ENCODE measurements at regions not wholly inside any gene's neighbourhood (a gene's known extent, or its start where the extent isn't known, plus 50 kb on each side); places are given as distances from the start of the nearest gene placed in this dataset.

DNA sequence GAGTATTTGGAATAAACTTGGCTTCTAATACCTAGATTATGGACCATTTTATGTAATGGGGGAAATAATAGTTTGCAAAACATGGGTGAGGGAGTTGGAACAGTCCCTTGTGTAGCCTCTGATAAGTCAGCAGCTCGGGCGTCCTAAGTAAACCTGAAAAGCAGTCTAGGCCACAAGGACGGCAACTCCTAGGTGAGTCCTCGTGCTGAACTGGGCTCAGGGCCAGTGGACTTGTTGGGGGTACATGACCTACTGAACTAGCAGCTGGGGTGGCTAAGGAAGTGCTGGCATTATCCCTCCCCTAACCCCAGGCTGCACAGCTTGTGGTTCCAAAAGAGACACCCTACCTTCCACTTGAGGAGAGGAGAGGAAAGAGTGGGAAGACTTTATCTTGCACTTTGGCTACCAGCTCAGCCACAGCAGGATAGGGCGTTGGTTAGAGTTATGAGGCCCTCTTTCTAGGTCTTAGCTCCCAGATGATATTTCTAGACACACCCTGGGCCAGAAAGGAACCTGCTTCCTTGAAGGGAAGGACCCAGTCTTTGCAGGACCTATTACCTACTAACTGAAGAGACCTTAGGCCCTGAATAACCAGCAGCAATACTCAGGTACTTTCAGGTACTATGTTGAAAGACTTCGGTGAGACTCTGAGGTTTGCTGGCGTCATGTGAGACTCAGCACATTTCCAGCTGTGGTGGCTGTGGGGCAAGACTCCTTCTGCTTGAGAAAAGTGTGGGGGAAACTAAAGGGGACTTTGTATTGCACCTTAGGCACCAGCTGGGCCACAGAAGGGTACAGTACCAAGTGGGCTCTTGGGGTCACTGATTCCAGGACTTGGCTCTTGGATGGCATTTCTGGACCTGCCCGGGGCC lies 71.0 kb downstream of the AQP4 start:
- DNase-seq: no peak

DNA sequence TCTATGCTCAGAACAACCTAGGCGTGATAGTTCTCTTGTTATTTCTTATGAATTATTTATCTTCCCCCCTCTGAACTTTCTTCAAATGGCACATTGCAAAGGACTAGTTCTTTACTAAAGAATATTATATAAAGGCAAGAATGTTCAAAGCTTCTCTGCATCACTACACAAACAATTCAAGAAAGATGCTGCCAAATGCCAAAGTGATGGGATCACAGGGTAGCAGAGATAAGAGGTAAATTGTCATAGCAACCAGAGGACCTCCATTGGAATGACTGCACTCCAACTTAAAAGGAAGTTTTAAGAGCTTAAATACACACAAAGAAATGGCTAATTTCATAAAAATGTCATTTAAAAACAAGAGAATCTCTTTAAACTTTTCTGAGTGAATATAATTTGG lies 72.8 kb downstream of the AQP4 start:
- DNase-seq: no peak

GRCh38 chr18:26791676-26792075 lies 73.8 kb downstream of the AQP4 start:
- no peak for DNase-seq

GRCh38 chr18:26784599-26784998 lies 80.9 kb downstream of the AQP4 start:
- DNase-seq: no peak

DNA sequence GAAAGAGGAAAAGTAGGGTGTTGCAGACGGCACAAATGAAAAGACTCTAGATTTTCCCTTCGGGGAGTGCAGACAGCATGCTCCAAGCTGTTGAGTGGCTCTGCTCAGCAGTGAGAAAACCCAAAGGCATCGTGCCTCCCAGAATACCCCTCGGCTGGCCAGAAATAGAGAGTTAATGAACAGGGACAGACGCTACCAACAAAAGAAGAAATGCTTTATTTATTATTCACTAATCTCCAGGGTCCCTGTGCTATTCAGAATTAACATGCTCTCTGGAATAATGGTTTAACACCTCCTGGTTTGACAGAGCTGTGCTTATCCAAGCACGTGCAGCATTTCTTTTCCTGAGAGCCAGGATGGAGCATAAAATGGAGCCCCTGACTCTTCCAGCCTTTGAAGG lies 82.3 kb downstream of the AQP4 start:
- DNase-seq: no peak

GRCh38 chr18:26780520-26781325 lies 84.8 kb downstream of the AQP4 start:
- DNase-seq: no peak

- no peak for DNase-seq
Measured at GRCh38 chr18:26778054-26778393, 87.5 kb downstream of the AQP4 start.

GRCh38 chr18:26777351-26778053 lies 88.0 kb downstream of the AQP4 start:
- DNase-seq: no peak

DNA sequence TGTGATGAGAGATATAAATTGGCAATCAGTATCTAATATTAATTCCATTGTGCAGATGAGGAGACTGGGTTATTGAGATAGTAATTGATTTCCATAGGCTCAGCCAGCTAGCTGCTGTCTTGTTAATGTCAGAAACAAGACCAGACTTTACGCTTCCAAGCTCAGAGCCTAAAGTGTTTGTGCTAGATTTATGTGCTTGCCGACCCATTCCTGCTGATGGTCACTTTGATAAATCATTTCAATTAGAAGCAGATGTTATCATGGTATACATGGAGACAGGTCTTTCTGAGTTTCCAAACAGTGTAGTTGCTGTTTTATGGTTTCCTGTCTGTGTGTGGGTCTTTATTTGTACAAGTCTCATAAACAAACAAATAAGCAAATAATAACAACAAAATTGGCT lies 92.8 kb downstream of the AQP4 start:
- DNase-seq: no peak

DNA sequence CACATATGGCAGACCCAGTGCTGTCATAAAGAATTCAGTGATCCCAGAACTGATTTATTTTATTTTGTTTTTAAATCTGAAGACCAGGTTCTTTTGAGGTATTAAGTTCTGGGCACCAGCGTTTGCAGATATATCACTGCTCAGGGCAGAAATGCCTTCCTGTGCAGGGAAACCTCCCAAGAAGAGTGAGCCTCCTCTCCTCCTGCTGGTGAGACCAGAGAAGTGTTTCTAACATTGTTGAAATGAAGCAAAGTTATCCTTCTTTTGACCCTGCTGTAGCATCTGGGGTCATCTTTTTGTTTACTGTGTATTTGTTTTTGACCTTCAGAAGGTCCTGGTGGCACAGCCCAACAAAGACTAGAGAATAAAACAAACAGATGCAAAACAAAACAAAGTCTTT lies 94.0 kb downstream of the AQP4 start:
- no peak for DNase-seq

GRCh38 chr18:26768385-26768784 lies 97.1 kb downstream of the AQP4 start:
- no peak for DNase-seq

DNA sequence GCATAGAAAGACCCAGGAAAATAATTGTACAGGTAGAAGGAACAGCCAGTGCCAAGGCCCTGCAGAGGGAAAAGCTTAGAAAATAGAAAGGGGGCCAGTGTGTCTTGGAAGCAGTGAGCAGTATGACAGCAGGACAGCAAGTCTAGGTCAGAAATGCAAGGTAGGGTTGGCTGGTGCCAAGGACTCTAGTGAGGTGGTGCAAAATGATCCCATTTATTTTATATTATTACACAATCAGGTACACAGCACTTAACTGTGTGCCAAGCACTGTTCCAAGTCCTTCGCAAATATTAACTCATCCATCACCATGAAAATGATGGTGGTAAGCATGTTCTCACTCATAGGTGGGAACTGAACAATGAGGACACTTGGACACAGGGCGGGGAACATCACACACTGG lies 100.0 kb downstream of the AQP4 start:
- no peak for DNase-seq

- DNase-seq: no peak
Measured at GRCh38 chr18:26764586-26764985, 100.9 kb downstream of the AQP4 start.

GRCh38 chr18:26764177-26764576 lies 101.3 kb downstream of the AQP4 start:
- DNase-seq: no peak

DNA sequence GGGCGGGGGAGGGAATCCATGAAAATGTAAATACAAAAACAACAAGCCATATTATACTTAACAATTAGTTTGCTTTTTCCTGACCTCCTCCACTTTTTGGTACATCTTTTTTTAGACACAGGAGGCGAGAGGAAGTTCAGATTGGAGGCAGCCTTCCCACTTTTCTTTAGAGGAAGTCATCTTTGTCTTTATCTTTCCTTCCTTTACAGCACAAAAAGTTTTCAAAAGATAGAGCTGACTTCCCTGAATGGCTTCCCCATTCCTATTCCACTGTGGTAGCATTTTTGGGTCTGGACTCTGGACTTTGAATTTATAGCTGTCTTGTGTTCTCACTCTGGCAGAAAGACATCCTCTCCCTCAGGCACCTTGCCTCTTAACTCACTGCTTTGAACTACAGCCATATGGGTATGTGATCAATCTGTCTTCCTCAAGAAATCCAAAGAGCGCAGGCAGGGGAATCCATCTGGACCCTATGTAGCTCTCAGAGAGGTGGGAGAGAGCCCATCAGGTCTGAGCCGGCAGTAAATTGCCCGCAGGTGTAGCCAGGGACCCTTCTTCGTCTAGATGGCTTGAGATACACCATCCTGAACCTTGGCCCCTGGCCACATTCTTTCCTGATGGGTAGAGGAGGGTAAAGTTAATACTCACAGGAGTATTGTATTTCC lies 101.9 kb downstream of the AQP4 start:
- no peak for DNase-seq

- DNase-seq: no peak
Measured at GRCh38 chr18:26757263-26758019, 108.1 kb downstream of the AQP4 start.

DNA sequence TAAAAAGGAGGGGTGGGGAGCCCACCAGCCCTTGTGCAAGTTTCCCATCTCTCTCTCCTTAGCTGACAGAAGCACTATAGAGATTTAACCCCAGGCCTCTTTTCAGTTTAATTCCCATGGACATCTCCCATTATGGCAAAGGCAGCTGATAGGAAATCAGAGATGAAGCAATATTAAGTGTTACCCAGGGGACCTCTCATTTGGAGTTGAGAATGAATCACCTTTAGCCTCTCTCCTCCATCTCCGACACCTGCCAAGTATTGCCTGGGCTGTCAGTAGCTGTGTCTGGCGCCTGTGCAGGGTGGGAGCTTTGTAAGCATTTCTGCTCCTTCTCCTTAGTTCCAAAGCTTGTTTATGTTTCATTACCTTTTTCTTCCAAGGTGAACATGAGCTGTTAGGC lies 109.0 kb downstream of the AQP4 start:
- DNase-seq: no peak

DNA sequence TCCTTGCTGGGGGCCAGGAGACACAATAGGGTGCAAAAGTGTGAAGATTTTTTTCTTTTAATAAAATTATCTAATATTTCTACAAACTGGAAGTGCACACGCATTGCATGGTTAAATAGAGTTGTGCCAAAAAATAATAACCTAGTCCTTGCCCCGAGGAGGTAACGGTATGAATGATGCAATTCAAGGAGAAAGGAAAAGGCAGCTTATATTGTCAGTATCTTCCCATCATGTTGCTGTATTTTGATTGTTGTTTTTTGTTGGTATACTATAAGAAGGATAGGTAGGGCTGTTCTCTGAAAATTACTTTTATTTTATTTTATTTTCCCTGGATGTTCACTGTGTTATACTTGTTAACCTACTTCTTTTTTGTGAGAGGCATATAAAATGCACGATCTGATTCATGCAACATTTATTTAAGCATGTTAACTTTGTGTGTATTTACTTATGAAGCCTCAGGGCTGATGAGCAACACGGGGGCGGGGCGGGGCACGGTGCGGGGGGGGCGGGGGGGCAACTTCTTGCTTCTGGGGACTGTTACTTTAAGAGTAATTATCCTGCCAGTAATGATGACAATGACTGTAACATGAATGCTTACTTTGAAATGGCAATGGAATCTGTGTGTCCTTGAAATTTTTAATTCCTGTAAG lies 118.6 kb downstream of the AQP4 start:
- peak; percentile 57 for DNase-seq

DNA sequence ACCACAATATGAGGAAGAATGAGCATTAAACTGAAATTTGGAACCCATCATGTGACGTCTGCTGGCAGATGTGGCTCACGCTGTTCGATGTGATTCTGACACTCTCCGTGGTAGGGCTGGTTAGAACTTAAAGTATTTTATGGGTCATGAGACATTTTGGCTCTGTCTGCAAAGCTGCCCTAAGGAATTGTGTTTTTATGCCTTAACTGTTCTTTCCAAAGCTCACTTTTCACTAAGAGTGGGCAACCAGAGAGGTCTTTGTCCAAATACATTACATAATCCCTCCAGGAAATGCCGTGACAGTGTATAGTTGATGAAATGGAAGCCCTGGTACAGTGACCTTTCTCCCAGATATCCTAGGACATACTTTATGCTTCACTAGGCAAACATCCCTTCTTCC lies 119.1 kb downstream of the AQP4 start:
- DNase-seq: no peak

DNA sequence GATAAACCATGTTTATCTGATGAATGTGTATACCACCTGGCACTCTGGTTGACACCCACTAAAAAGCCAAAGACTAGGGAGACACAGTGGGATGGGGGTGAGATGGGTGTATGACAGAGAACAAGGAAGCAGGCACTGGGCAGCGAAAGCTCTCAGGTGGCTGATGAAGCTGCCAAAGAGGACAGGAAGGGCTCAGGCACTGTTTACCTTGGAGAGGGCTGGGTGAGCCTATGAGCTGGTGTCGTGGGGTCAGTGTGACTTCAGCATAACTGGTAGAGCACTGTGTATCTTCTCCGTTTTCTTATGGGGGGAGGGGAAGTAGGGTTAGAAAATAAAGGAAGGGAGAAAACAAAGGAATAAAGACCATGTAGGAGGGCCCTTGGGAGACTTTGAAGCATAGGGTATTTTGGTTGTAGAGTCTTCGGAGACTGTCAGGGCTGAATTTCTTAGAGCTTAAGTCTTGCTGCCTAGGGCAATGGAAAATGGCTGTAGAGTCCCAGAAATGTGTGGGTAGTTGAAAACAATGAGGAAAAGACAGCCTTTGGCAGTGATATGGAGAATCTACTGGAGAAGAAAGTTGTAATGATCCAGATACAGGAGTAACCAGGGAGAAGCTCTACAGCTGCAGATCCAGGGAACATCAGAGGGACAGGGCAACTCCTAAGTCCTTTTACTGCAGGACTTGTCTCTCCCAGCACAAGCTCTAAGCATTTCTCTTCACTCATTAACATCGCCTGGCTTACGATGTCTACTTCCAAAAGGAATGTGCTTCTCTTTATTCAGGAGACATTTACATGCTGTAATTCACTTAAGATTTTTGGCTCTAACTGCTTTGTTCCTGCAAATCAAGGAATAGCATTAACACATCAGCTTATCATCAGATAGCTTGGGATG lies 120.0 kb downstream of the AQP4 start:
- no peak for DNase-seq

DNA sequence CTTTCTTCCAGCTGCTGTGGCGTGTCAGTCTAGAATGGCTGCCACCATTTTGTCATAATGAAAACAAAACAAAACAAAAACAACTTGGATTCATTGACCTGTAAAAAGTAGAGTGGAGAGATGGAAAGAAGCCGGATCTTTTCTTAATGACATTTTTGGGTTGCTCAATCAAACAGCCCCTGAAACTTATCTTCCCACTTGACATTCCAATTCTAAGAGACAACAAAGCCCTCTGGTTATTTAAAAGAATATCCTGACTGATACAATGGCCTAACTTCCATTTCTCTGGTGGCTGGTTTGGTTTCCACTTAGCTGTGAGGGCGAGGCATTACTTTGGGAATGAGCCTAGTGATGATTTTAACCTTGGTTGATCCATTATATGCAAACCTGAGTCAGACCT lies 123.7 kb downstream of the AQP4 start:
- no peak for DNase-seq

Measured in T1000 (cell line).